ENCODE measurements at regions not wholly inside any gene's neighbourhood (a gene's known extent, or its start where the extent isn't known, plus 50 kb on each side); places are given as distances from the start of the nearest gene placed in this dataset.

DNA sequence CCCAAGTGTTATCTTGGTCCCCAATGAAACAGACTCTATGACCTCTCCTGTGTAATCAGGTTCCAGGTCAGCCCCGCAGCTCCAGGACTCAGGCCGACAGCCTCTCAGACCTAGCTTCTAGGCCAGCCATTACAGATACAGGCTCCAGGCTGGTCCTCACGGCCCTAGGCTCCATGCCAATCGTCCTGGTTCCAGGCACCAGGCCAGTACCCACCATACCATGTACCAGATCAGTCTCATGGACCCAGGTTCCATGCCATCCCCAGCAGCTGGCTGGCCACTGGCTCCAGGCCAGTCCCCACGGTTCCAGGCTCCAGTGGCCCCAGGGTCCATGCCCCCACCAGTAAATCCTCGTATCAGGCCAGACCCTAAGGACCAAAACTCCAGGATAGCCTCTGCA lies 1326.6 kb upstream of the C9orf72 start:
- ATAC-seq (no peak), DNase-seq (no peak)
- H3K36me3 ChIP-seq: no peaks in the 10 kb centered on the region
- 31 to 72% (median 62%) methylated on average over 4 to 6 of the region's 6 CpGs for WGBS, 4 donors
- no peak overlapping the region for H3K4me3 ChIP-seq
- peaks cover 0 to 21% (median 4%) of the 10 kb centered on the region in 12 donors for H3K9me3 ChIP-seq
- intact Hi-C loops (cut with DNase I): loop anchor here in 1 of 10 donors (10.0 kb wide), 1 partner anchor 65 kb away; no protein-coding TSS in a partner anchor
- H3K4me1 ChIP-seq: no peaks in the 10 kb centered on the region
- TF ChIP-seq, protein P1, sequence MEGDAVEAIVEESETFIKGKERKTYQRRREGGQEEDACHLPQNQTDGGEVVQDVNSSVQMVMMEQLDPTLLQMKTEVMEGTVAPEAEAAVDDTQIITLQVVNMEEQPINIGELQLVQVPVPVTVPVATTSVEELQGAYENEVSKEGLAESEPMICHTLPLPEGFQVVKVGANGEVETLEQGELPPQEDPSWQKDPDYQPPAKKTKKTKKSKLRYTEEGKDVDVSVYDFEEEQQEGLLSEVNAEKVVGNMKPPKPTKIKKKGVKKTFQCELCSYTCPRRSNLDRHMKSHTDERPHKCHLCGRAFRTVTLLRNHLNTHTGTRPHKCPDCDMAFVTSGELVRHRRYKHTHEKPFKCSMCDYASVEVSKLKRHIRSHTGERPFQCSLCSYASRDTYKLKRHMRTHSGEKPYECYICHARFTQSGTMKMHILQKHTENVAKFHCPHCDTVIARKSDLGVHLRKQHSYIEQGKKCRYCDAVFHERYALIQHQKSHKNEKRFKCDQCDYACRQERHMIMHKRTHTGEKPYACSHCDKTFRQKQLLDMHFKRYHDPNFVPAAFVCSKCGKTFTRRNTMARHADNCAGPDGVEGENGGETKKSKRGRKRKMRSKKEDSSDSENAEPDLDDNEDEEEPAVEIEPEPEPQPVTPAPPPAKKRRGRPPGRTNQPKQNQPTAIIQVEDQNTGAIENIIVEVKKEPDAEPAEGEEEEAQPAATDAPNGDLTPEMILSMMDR (IDR thresholded peaks at IDR 0.05): no peak
- TF ChIP-seq POLR2A (IDR thresholded peaks at IDR 0.05): no peak
- H3K27ac ChIP-seq: no peak overlapping the region
- H3K27me3 ChIP-seq: no peaks in the 10 kb centered on the region

DNA sequence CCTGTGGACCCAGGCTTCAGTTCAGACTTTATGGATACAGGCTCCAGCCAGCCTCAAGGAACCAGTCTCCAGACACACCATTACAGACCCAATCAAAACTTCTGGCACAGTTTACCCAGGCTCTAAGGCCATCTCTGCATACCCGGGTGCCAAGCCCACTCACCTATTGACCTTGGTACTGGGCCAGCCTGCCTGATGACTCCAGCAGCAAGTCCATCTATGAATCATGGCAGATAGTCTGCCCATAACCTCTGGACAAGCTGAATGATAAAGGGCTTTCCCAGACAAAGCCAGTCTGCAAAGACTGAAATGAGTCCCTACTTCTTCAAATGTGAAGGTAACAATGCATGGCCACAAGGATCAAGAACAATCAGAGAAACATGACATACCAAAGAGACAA lies 1327.1 kb upstream of the C9orf72 start:
- 0 to 100% (median 81%) methylated on average over 1 of the region's 1 CpG for WGBS, 4 donors

DNA sequence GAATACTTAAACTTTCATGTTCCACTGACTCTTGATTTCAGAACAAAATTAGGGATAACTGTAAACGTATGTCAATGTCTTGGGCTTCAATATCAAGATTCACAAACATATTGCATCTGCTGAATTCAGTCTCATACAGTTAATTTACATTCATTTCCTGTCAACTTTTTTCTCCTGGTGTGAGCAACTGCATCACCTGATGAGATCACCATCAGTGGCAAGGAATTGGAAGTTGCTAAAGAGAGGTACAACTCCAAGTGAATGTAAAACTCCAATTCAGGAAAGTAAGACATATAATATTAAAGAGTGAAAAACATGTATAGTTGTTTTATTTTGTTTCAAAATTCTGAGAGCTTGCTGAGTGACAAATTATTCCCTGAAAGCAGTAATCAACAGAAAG lies 1336.2 kb upstream of the C9orf72 start:
- Histone ChIP-seq H3K27ac (no peak overlapping the region), H3K27me3 (no peaks in the 10 kb centered on the region), H3K9me3 (peaks cover 0 to 3% (median 0%) of the 10 kb centered on the region in 12 donors), H3K36me3 (no peaks in the 10 kb centered on the region), H3K4me3 (no peak overlapping the region), H3K4me1 (no peaks in the 10 kb centered on the region)
- ATAC-seq (no peak), DNase-seq (no peak)
- TF ChIP-seq POLR2A (IDR thresholded peaks at IDR 0.05): no peak
- TF ChIP-seq, protein P1 (IDR thresholded peaks at IDR 0.05): no peak
- intact Hi-C loops (cut with DNase I): loop anchor here in 1 of 10 donors (10.0 kb wide), 1 partner anchor 55 kb away; no protein-coding TSS in a partner anchor
- 56 to 61% (median 58%) methylated on average over 1 of the region's 1 CpG for WGBS, 4 donors

More for the DNA sequence above, 1327.1 kb upstream of the C9orf72 start:
- no peaks in the 10 kb centered on the region for H3K36me3 ChIP-seq
- ATAC-seq (no peak), DNase-seq (no peak)
- no peak overlapping the region for H3K27ac ChIP-seq
- H3K4me1 ChIP-seq: no peaks in the 10 kb centered on the region
- no peak overlapping the region for H3K4me3 ChIP-seq
- no peaks in the 10 kb centered on the region for H3K27me3 ChIP-seq
- no peak for TF ChIP-seq POLR2A (IDR thresholded peaks at IDR 0.05)
- TF ChIP-seq, protein P1 (IDR thresholded peaks at IDR 0.05): no peak
- H3K9me3 ChIP-seq: peaks cover 0 to 21% (median 4%) of the 10 kb centered on the region in 12 donors
- intact Hi-C loops (cut with DNase I): loop anchor here in 1 of 10 donors (10.0 kb wide), 1 partner anchor 64 kb away; no protein-coding TSS in a partner anchor

DNA sequence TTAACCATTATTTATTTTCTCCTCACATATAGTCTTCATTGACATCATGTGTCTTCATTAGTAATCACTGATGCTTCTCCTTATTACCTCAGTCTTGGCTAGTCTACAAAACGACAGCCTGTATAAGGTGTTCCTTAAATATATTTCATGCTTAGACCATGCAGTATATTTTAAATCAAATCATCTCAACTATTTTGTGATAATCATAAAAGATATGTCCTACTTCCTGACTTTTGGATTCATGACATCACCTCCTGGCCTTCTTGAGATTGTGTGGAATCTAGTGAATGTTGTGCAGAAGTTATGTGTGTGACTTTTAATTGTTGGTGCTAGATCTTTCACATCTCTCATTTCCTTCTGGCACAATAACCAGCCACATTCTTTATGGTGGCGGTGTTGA lies 1339.3 kb upstream of the C9orf72 start:
- DNase-seq (no peak), ATAC-seq (no peak)
- Histone ChIP-seq H3K27ac (no peak overlapping the region), H3K9me3 (no peaks in the 10 kb centered on the region), H3K36me3 (no peaks in the 10 kb centered on the region), H3K4me3 (no peak overlapping the region), H3K4me1 (no peaks in the 10 kb centered on the region), H3K27me3 (no peaks in the 10 kb centered on the region)
- intact Hi-C loops (cut with DNase I): loop anchor here in 1 of 10 donors (10.0 kb wide), 1 partner anchor 62 kb away; no protein-coding TSS in a partner anchor
- WGBS, 4 donors: 65 to 76% (median 71%) methylated on average over 2 of the region's 2 CpGs
- TF ChIP-seq, protein P1 (IDR thresholded peaks at IDR 0.05): no peak
- no peak for TF ChIP-seq POLR2A (IDR thresholded peaks at IDR 0.05)
